HG02970 (cell line): ENCODE measurements at regions not wholly inside any gene's neighbourhood (a gene's known extent, or its start where the extent isn't known, plus 50 kb on each side); places are given as distances from the start of the nearest gene placed in this dataset.
"Not testable (repeated sequence)": the region's sequence is repeated elsewhere in the genome, so short reads cannot be mapped to it uniquely, and the experiment has no call there.

ENCODE experiments used
- ATAC-seq: cut with Tn5 transposase; IDR thresholded peaks from one replicate; pipeline ENCODE4 v1.9.1; 2021; ENCODE audit warnings: mild to moderate bottlenecking, moderate library complexity, moderate number of reproducible peaks; ENCODE audit not compliant: unreplicated experiment, low FRiP score

DNA sequence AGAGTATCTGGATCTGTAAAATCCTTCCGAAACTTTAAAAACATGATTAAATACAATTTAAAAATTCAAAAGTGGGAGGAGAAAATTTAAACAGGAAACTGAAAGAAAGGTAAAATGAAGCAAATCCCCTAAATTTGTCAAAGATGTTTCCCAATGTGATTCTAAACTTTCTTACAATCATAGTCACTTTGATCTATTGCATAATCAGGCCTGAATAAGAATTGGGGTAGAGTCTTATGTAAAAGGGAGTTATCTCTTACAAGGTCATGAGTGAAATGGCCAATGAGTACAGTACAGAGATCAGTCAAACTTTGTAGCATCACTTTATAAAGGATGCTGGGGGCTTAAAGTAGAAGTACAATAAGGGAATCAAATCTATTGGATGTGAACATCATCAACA lies 1657.7 kb upstream of the CELF4 start:
- ATAC-seq, result no peak

DNA sequence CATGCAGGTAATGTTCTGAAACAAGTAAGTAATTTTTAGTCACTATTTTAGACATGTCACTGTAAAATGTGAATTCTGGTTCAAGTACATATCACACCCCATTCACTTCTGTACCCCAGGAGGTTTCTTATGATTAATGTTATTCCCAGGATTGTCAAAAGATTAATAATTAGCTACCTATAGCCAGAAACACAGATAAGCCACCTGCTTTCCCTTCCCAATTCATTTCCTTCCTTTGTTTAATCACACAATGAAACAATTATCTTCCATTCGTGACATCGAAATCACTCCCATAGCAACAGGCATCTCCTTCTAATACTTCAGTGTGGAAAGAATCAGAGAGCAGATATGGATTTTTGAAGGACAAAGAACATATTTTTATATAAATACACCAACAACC lies 1650.3 kb upstream of the CELF4 start:
- no peak for ATAC-seq

DNA sequence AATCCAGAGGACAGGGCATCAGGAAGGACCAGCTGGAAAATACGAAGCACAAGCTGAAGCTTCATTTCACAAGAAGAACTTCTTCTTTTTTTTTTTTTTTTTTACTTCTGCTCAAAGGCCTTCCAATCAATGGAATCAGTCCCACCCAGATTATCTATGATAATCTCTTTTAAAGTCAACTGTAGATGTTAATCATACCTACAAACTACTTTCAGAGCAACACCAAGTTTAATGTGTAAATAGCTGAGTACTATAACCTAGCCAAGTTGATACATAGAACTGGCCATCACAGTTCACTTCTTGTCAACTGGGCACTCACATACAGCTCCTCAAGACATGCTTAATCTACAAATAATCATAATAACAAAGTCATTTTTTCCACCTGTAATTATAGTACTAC lies 1645.9 kb upstream of the CELF4 start:
- ATAC-seq, result no peak

DNA sequence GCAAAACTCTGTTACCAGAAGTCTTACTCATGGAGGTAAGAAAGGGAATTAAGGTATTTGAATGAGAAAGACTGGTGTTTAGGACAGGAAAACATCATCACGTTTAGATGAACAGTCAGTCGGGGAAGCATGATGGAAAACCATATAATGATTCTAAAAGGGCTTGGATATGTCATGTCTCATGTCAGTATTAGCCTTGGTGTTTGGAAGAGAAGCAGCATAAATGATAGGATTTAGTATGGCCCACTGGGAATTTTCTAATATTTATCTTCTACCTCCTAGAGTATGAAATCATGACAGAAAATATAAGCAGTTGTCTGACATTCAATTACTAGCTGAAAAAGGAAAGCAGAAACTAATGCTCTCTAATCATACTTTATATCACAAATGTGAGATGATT lies 1643.6 kb upstream of the CELF4 start:
- ATAC-seq, result no peak

DNA sequence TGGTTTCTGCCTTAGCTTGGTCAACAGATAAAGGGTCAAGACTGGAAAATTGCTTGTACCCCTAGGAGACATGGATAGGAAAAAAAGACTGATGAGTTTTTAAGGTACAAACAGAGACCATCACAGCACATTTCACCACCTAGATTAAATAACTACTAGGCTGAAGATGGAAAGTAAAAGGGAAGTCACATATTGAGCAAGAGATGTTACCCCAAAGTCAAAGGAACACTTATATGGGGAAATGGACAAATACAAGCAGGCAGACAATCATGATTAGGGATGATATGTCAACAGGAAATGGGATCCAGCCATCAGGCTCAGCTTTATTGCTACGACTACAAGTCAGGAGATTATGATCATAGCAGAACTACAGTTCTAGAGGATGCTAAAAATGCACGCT lies 1643.1 kb upstream of the CELF4 start:
- no peak for ATAC-seq

DNA sequence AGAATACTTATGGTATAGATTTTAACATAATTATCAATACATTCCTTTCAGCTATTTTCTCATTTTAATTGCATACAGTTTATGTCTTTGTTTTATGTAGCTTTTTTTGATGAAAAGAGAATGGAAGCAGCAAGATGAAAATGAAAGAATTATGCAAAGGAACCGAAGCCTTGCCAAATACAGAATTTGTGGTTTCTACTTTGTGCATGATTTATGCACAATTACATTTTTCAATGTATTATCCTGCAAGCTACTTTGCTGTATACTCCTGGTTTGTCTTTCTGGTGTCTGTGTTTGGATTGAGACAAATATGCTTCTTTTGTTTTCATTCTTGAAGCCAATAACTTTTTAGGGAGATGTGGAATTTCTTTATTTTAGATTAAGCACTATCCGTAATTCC lies 1642.6 kb upstream of the CELF4 start:
- ATAC-seq, result no peak

DNA sequence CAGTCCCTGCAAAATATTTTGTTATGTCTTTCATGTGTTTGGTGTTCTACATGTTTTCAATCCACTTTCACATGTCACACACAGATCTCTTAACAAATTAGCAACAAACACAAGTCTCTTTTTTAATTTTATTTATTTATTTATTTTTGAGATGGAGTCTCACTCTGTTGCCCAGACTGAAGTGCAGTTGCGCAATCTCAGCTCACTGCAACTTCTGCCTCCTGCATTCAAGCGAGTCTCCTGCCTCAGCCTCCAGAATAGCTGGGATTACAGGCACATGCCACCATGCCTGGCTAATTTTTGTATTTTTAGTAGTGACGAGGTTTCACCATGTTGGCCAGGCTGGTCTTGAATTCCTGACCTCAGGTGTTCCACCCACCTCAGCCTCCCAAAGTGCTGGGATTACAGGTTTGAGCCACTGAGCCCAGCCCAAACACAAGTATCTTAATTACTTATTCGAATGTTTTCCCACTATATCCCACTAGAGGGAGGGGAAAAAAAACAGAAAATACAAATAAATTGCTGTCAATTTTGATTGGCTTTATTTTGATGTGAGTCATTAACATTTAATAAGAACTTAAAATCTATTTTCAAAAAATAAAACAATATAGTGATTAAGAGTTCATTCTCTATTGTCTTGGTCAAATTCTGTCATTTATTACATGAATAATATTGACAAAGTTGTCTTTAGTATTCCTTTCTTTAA lies 1641.0 kb upstream of the CELF4 start:
- not testable (repeated sequence) for ATAC-seq

DNA sequence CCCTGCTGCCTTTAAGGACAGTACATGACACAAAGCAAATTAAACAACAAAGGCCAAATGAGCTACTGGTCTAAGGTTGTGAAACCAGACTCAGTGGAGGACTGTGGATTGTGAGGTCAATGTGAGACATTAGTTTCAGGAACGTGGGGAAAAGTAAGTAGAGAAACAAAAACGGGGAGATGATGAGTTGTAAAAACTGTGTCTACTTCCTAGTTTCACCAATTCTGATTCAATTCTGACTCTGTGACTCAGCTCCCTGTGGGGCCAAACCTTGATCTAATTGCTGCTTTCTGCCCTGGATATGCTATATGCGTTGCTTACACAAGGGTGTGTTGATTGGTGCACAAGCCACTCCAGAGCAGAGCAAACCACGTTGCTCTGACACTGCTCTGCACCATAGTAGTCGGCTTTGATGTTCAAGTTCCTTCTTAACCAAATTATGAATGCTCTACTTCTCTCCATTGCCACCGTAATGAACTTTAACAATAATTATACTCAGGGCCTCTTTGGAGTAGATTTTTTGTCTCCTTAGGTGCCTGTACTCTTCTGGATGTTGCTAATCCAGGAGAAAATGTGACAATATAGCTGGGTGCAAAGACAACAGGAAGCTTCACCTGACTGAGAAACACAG lies 1640.1 kb upstream of the CELF4 start:
- no peak for ATAC-seq

DNA sequence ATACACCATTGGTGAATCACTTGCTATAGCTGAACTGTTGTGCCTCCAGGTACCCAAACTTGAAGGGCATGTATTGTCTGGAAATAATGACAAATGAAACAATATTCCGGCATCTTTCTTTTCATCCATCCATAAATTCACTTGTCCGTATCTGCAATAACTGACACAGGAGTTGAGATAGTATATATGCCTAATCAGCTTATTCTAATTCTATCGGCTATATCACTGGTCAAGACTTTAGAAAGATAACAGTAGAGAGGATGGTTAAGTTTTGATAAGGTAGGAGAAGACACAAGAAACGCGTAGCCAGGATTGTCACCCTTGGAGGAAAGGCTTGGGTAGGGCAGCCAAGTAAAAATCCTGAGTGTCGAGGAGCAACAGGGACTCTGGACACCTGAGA lies 1634.6 kb upstream of the CELF4 start:
- ATAC-seq, result no peak

DNA sequence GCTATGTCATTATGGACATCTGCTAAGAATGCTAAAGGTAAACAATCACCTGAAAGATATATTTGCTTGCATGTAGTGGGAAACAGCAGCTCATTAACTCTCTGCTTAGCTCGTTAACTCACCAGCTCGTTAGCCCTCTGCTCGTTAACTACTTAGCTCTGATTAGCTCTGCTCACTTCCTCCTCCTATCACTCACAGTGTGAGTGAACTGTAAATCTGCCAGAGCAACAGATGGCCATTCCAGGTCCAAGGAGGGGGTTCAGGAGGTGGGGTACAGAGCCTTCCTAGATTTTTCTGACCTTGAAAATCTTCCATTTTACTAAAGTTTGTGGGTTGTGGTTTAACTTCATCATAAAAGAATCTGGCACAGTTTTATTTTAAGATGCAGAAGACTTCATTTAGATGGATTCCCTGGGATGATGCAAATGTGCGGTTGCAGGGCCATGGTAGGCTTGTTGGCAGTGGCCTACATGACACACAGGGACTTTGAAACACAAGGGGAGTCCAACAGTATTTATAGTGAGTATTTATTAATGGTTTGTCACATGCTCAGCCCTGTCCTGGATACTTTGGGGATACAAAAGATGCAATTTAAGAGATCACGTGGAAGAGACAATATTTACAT lies 1633.7 kb upstream of the CELF4 start:
- ATAC-seq, result no peak

DNA sequence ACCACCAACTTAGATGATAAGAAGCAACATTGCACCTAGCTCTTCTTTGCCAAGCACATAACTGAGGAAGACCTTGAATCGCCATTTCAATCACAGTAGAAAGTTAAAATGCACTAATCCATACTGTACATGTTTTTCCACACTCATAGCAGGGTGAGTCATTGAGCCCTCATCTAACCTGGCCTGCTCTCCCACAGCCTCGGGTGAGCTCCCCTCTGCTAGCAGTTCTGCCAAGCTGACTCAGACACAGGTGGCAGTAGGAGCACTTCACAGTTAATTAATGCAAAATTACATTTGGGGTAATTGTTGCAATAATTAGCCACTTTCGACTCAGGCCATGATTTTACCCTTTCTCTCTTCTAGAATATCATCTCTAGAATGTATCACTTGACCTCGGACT lies 1632.8 kb upstream of the CELF4 start:
- ATAC-seq, result no peak

DNA sequence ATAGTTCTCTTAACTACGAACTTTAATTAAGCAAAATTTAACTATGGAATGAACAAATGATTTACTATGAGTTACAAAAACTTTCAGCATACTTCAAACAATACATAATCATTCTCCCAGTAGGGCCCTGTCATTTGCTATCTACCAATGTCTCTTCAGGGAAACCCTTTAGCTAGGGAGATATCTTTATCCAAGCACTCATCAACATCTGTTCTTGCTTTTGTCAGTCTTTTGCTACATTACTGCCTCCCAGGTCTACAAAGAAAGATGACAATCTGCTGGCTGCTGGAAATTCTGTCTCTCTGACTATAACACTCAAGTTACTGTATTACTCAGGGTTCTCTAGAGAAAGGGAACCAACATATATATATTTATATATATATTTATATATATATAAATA lies 1626.3 kb upstream of the CELF4 start:
- no peak for ATAC-seq

DNA sequence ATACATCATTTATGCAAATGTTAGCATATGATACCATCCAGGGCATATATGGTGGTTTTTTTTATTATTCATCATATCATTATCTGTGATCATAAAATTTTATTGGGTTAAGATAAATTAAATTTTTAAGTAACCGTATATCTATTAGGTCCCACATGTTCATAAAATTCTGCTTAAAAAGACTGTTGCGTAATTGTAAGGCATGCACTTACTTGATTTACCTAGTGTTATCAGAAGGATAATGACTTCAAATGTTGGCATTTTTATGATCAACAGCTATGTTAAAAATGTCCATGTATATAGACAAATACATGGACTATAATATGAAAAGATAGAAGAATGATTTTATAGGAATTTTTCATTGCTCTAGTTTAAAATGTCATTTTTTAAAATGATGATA lies 1625.5 kb upstream of the CELF4 start:
- ATAC-seq, result no peak

DNA sequence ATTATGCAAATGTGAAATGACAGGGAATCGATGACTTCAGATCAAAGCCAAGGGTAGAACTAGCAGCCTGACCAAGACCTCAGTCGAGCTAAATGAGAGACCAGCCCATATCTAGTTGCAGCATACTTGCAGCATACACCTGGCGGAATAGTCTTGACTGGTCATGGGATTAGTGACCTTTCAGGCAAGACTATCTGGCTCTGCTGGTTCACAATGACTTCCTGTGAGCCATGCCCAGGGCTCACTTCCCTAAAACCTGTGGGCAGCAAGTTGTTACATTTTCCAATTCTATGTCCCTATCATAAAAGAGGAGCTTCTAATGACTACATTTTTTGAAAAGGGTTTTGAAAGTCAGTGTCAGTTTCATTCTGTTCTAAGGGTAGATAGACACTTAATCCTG lies 1624.9 kb upstream of the CELF4 start:
- no peak for ATAC-seq

DNA sequence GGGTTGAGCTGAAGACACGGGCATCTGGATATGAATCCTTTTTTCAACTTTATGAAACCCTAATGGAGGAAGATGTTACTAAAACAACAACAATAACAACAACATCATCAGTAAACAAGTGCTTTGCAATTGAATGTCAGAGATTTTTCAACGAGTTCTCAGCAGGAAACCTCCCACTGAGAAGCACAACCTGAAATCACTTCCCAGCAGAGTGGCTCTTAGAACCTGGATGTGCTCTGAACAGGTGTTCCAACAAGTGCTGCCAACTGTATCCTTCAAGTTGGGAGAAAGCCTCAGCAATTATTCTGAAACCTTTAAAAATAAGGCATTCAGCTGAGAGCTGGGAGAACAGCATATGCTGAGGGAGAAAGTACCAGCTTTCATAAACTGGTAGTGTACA lies 1622.7 kb upstream of the CELF4 start:
- ATAC-seq, result no peak

DNA sequence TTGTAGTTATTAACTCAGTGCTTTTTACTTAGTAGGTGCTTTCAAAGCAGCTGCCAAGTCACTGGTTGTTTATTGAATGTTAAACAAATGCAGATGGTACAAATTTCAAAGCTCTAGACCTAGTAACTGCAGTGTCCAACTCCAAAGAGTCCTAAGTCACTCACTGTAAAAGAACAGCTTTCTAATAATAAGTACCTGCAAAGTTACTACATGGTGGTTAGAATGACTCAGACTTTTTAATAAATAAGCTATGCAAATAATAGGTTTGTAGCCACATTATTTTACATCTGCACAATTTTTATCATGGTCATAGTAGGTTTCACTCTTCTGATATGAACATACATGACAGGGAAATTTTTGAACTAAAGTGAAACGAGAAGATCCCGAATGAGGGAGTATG lies 1620.4 kb upstream of the CELF4 start:
- ATAC-seq, result no peak

DNA sequence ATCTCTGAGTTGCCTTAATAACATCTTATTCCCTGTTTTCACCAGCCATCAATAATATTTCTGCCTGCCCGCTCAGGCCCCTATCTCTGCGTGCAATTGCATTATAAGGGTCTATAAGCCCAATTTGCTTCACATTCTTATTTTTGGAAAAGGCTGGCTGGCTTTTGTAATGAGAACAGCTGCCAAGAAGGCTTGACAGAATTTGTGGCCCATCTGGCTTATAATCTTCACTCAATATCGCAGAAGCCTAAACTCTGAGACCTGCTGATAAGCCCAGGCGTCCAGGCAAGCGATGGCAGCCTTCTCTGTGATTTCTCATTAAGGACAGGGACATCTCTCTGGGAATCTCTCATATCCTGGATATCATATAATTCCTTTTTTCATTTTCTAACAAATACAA lies 1618.6 kb upstream of the CELF4 start:
- ATAC-seq, result no peak

DNA sequence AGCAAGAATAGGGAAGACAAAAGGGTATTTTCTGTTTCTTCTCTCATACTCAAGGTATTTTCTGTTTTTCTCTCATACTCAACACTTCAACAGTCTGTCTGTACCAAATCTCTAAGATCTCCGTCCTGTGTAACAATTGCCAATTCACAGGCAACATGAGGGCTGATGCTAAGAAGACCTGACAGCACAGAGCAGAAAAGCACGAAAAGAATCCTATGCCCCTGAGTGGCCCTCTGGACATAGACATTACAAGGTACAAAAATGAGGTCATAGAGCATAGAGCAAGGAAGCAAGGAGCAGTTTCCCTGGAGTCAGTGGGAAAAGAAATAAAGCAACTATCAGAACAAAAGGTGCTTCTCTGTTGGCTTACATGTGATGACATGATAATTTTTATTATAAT lies 1612.6 kb upstream of the CELF4 start:
- no peak for ATAC-seq

DNA sequence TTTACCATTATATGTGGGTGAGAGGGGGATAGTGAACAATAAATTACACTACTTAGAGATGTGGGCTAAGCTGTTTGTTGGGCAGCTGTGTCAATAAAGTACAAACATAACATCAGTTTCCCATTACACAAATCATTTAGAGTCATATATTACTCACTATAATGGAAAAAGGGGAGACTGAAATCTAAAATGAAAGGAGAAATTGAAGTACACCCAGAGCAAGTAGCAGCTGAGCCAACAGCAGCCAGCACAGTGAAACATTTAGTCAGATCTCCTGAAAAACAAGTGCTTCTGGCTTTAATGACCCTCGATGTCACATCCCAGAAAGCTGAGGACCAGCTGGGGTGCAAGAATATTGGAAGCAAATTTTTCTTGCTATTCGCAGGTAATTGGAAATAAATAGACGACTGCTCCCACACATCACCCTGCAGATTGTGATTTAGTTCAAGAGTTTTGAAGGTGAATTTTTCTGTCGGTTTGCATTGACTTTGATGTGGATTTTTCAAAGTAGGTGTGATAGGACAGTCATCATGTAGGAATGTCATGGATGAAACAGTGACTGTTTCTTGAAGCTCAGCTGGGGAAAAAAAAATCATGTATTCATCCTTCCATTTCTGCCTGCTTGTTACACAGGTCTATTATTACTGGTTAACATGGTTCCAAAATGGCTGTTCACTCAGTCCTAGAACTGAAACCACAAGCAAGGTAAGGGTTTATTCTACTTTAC lies 1607.3 kb upstream of the CELF4 start:
- ATAC-seq, result no peak

DNA sequence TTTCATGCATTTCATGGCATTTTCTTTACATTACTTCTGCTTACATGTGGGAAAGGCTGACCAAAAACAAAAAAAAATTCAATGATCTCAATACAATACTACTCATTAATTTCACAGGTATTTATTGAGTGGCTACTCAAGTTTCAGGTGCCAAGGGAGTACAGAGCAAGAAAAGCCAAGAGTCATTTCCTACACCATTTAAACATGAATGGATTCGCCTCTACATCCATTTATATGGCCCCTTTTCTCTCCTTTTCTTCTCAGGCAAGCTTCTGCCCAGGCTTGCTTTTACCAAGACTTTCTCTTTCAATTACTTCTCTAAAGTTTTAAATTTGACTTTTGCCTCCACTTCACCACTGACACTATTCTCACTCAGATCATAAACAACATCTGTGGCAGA lies 1603.1 kb upstream of the CELF4 start:
- no peak for ATAC-seq

DNA sequence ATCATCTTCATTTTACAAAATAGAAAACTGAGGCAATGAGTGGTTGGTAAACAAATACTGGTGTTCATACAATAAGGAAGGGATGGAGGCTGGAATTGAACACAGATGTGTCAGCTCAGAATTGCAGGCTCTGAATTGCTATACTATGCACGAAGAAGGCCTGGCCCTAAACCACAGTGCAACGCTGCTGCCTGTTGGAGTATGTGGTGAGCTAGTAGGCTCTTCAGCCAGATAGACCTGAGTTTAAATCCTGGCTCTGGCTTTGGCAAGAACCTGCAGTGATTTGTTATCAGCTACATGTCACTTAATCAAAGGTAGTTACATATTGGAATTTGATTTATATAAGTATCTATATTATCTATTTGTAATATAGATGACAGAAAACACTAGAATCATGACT lies 1602.4 kb upstream of the CELF4 start:
- ATAC-seq, result no peak

DNA sequence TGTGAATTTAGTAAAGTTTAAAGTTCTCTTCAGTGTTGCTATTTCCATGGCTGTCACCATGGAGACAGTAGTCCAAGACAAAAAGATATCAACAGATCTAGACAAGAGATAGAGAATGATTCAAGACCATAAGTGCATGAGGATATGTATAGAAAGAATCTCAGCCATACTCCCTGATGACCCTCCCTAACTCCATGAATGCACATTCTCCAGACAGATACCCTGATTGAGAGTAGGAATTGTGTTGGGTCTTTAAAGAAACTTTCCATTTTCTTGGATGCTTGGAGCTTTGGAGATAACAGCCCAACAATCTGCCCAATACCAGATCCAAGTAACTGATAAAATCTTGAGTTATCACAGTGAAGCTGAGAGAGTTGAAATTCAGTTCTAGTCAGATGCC lies 1601.2 kb upstream of the CELF4 start:
- no peak for ATAC-seq
